ENCODE measurements at regions not wholly inside any gene's neighbourhood (a gene's known extent, or its start where the extent isn't known, plus 50 kb on each side); places are given as distances from the start of the nearest gene placed in this dataset.

- Histone ChIP-seq H3K4me3 (ENCODE audit: low read depth, low read length) (no peak overlapping the region), H3K27me3 (ENCODE audit: control insufficient read depth, insufficient read depth, low read length) (no peaks in the 10 kb centered on the region), H3K36me3 (ENCODE audit: control insufficient read depth, insufficient read depth, low read length) (no peaks in the 10 kb centered on the region)
- TF ChIP-seq CTCF (IDR thresholded peaks at IDR 0.05; ENCODE audit: insufficient read depth, low read depth, low read length) = no peak
- DNase-seq (ENCODE audit: low read depth) = no peak
- ChIA-PET POLR2A (no interaction called here), CTCF (no interaction called here)
These were observed 496.1 kb downstream of the EIPR1 start for GRCh38 chr2:2881499-2881898.

- POLR2A ChIA-PET = no interaction called here
- H3K4me3 ChIP-seq (ENCODE audit: low read depth, low read length) = no peak overlapping the region
These were observed 496.7 kb downstream of the EIPR1 start for GRCh38 chr2:2880938-2881337.

GRCh38 chr2:2879781-2880180, 497.8 kb downstream of the EIPR1 start:
- TF ChIP-seq CTCF (IDR thresholded peaks at IDR 0.05; ENCODE audit: insufficient read depth, low read depth, low read length) = no peak
- Histone ChIP-seq H3K4me3 (ENCODE audit: low read depth, low read length) (no peak overlapping the region), H3K27me3 (ENCODE audit: control insufficient read depth, insufficient read depth, low read length) (no peaks in the 10 kb centered on the region), H3K36me3 (ENCODE audit: control insufficient read depth, insufficient read depth, low read length) (no peaks in the 10 kb centered on the region)
- POLR2A ChIA-PET = no interaction called here
- CTCF ChIA-PET = no interaction called here
- no peak for DNase-seq (ENCODE audit: low read depth)

More at GRCh38 chr2:2880938-2881337, 496.7 kb downstream of the EIPR1 start:
- H3K27me3 ChIP-seq (ENCODE audit: control insufficient read depth, insufficient read depth, low read length) = no peaks in the 10 kb centered on the region
- CTCF ChIA-PET = no interaction called here
- DNase-seq (ENCODE audit: low read depth) = no peak
- H3K36me3 ChIP-seq (ENCODE audit: control insufficient read depth, insufficient read depth, low read length) = no peaks in the 10 kb centered on the region
- TF ChIP-seq CTCF (IDR thresholded peaks at IDR 0.05; ENCODE audit: insufficient read depth, low read depth, low read length) = no peak

GRCh38 chr2:2879071-2879470, 498.5 kb downstream of the EIPR1 start:
- H3K4me3 ChIP-seq (ENCODE audit: low read depth, low read length) = no peak overlapping the region
- ChIA-PET CTCF (no interaction called here), POLR2A (no interaction called here)
- H3K27me3 ChIP-seq (ENCODE audit: control insufficient read depth, insufficient read depth, low read length) = no peaks in the 10 kb centered on the region
- no peak for TF ChIP-seq CTCF (IDR thresholded peaks at IDR 0.05; ENCODE audit: insufficient read depth, low read depth, low read length)
- no peak for DNase-seq (ENCODE audit: low read depth)
- no peaks in the 10 kb centered on the region for H3K36me3 ChIP-seq (ENCODE audit: control insufficient read depth, insufficient read depth, low read length)

GRCh38 chr2:2877427-2877826, 500.2 kb downstream of the EIPR1 start:
- POLR2A ChIA-PET = no interaction called here
- TF ChIP-seq CTCF (IDR thresholded peaks at IDR 0.05; ENCODE audit: insufficient read depth, low read depth, low read length) = no peak
- Histone ChIP-seq H3K36me3 (ENCODE audit: control insufficient read depth, insufficient read depth, low read length) (no peaks in the 10 kb centered on the region), H3K4me3 (ENCODE audit: low read depth, low read length) (no peak overlapping the region), H3K27me3 (ENCODE audit: control insufficient read depth, insufficient read depth, low read length) (no peaks in the 10 kb centered on the region)
- CTCF ChIA-PET = no interaction called here
- no peak for DNase-seq (ENCODE audit: low read depth)
